ENCODE measurements at regions not wholly inside any gene's neighbourhood (a gene's known extent, or its start where the extent isn't known, plus 50 kb on each side); places are given as distances from the start of the nearest gene placed in this dataset.

DNA sequence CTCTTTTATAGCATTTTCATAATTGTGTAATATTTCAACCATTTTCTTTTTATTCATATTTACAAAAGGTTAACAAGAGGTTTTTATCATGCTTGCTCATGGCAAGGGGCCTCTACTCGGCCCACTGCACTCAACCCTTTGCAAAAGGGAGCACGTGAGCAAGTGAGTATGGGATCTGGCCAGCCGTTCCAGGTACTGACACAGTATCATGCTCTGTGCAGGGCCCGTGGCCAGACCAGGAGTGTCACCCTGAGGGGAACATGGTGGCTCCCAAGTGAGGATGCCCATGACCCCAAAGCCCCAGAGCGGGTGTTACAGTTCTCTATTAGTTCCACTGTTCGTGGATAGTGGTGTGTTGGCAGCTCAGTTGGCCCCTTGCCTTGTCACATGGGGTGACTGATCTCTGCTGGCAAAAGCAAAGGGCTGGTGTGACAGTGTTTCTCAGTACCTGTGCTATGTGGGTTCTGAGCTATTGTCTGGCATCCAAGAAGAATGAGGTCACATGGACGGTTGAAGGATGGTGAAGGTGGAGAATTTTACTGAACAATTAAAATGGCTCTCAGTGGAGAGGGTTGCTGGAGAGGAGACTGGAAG lies 777.2 kb upstream of the ADAMTS5 start:
- Histone ChIP-seq H3K4me3 (ENCODE audit: low read depth in 1 of 2, low read length in 2 of 2) (no peak overlapping the region), H3K27ac (ENCODE audit: low read length) (no peak overlapping the region), H3K36me3 (ENCODE audit: control insufficient read depth in 1 of 2, insufficient read depth in 2 of 2, low read length in 2 of 2) (no peaks in the 10 kb centered on the region), H3K9me3 (ENCODE audit: control insufficient read depth in 1 of 2, low read length in 2 of 2) (no peaks in the 10 kb centered on the region), H3K27me3 (ENCODE audit: low read depth, low read length) (no peaks in the 10 kb centered on the region), H3K4me1 (ENCODE audit: control insufficient read depth in 1 of 2, insufficient read depth in 2 of 2, low read length in 2 of 2) (peaks cover 5 to 8% of the 10 kb centered on the region in 2 donors)

DNA sequence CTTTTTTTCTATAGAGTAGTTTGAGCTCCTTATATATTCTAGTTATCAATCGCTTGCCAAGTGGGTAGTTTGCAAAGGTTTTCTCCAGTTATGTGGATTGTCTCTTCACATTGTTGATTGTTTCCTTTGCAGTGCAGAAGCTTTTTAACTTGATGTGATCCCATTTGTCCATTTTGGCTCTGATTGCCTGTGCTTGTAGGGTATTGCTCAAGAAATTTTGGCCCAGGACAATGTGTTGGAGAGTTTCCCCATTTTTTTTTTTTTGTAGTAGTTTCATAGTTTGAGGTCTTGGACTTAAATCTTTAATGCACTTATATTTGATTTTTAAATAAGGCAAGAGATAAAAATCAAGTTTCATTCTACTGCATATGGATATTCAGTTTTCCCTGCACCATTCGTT lies 774.8 kb upstream of the ADAMTS5 start:
- Histone ChIP-seq H3K4me3 (ENCODE audit: low read depth in 1 of 2, low read length in 2 of 2) (no peak overlapping the region), H3K36me3 (ENCODE audit: control insufficient read depth in 1 of 2, insufficient read depth in 2 of 2, low read length in 2 of 2) (no peaks in the 10 kb centered on the region), H3K4me1 (ENCODE audit: control insufficient read depth in 1 of 2, insufficient read depth in 2 of 2, low read length in 2 of 2) (peaks cover 6 to 9% of the 10 kb centered on the region in 2 donors), H3K9me3 (ENCODE audit: control insufficient read depth in 1 of 2, low read length in 2 of 2) (no peaks in the 10 kb centered on the region), H3K27ac (ENCODE audit: low read length) (no peak overlapping the region), H3K27me3 (ENCODE audit: low read depth, low read length) (no peaks in the 10 kb centered on the region)

DNA sequence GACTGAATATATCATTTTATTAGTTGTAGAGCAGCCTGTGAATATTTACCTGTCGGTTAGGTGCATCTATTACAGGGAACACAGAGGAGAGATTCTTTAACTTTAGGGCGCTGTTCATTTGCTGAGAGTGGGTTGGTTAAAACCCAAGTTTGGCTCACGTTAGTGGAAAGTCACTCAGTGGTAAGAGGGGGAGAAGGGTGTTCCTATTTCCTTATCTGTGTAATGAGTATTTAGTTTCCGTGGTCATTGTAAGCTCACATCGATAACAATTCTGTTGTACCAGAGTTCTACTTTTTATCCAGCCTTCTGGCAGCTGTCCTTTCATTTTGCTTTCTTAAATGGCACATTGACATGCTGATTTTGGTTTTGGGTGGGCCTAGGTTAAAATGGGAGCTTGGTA lies 773.2 kb upstream of the ADAMTS5 start:
- Histone ChIP-seq H3K4me3 (ENCODE audit: low read depth in 1 of 2, low read length in 2 of 2) (no peak overlapping the region), H3K27ac (ENCODE audit: low read length) (no peak overlapping the region), H3K9me3 (ENCODE audit: control insufficient read depth in 1 of 2, low read length in 2 of 2) (no peaks in the 10 kb centered on the region), H3K36me3 (ENCODE audit: control insufficient read depth in 1 of 2, insufficient read depth in 2 of 2, low read length in 2 of 2) (no peaks in the 10 kb centered on the region), H3K27me3 (ENCODE audit: low read depth, low read length) (no peaks in the 10 kb centered on the region), H3K4me1 (ENCODE audit: control insufficient read depth in 1 of 2, insufficient read depth in 2 of 2, low read length in 2 of 2) (peaks cover 6 to 9% of the 10 kb centered on the region in 2 donors)

GRCh38 chr21:27739187-27739586 lies 772.3 kb upstream of the ADAMTS5 start:
- Histone ChIP-seq H3K27ac (ENCODE audit: low read length) (no peak overlapping the region), H3K4me3 (ENCODE audit: low read depth in 1 of 2, low read length in 2 of 2) (no peak overlapping the region), H3K27me3 (ENCODE audit: low read depth, low read length) (no peaks in the 10 kb centered on the region), H3K9me3 (ENCODE audit: control insufficient read depth in 1 of 2, low read length in 2 of 2) (no peaks in the 10 kb centered on the region), H3K4me1 (ENCODE audit: control insufficient read depth in 1 of 2, insufficient read depth in 2 of 2, low read length in 2 of 2) (peaks cover 6 to 9% of the 10 kb centered on the region in 2 donors), H3K36me3 (ENCODE audit: control insufficient read depth in 1 of 2, insufficient read depth in 2 of 2, low read length in 2 of 2) (no peaks in the 10 kb centered on the region)

DNA sequence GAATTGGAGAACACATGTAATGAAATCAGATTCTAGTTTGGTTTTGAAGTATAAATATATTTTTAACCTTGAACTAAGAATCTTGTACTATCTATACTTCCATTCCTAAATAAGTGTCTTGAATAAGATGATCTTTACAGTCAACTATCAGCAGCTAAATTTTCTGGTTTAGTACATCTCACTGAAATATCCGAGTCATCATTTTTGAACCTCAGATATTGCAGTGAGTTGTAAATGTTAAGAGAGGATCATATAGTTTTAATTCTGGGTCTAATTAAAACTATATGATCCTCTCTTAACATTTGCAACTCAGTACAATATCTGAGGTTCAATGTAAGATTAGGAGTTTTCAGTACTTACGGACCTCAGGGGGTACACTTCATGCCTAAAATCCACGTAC lies 768.8 kb upstream of the ADAMTS5 start:
- Histone ChIP-seq H3K9me3 (ENCODE audit: control insufficient read depth in 1 of 2, low read length in 2 of 2) (no peaks in the 10 kb centered on the region), H3K4me1 (ENCODE audit: control insufficient read depth in 1 of 2, insufficient read depth in 2 of 2, low read length in 2 of 2) (peaks cover 6 to 9% of the 10 kb centered on the region in 2 donors), H3K27me3 (ENCODE audit: low read depth, low read length) (no peaks in the 10 kb centered on the region), H3K36me3 (ENCODE audit: control insufficient read depth in 1 of 2, insufficient read depth in 2 of 2, low read length in 2 of 2) (no peaks in the 10 kb centered on the region), H3K27ac (ENCODE audit: low read length) (no peak overlapping the region), H3K4me3 (ENCODE audit: low read depth in 1 of 2, low read length in 2 of 2) (no peak overlapping the region)

DNA sequence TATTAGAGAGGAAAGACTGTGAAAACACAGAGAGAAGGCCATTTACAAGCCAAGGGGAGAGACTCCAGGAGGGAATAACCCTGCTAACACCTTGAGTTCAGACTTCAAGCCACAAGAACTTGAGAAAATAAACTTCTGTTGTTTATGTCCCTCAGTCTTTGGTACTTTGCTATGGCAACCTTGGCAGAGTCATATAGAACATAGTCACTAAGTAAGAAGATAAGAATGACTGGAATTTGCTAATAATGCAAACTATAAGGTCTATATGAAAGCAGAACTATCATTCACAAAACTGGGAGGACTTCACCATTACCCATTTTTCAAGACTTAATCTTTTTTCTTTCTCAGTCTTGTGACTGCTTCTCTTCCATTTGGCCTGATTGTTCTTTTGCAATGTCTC lies 767.3 kb upstream of the ADAMTS5 start:
- H3K27ac ChIP-seq (ENCODE audit: low read length), result no peak overlapping the region
- H3K4me3 ChIP-seq (ENCODE audit: low read depth in 1 of 2, low read length in 2 of 2), result no peak overlapping the region
- H3K36me3 ChIP-seq (ENCODE audit: control insufficient read depth in 1 of 2, insufficient read depth in 2 of 2, low read length in 2 of 2), result no peaks in the 10 kb centered on the region
- no peaks in the 10 kb centered on the region for H3K27me3 ChIP-seq (ENCODE audit: low read depth, low read length)
- H3K4me1 ChIP-seq (ENCODE audit: control insufficient read depth in 1 of 2, insufficient read depth in 2 of 2, low read length in 2 of 2), result peaks cover 2% of the 10 kb centered on the region in 2 donors
- H3K9me3 ChIP-seq (ENCODE audit: control insufficient read depth in 1 of 2, low read length in 2 of 2), result no peaks in the 10 kb centered on the region

DNA sequence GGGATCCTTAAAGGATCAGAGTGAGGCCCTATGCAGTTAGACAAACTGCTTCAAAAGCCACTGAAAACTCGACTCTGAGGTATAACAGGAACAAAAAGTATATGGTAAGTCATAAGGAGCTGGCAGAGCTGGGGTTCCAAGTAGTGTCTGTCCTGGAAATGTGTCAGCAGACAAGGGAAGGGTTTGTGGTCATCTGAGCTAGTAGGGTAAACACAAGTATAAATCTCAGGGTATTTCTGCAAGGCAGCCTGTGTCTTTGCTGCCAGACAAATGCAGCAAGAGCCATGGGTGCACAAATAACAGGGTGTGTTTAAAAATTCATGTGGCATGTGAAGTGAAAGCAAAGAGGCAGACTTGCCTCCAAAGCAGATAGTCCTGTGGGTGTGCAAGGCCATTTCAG lies 759.0 kb upstream of the ADAMTS5 start:
- no peak overlapping the region for H3K4me3 ChIP-seq (ENCODE audit: low read depth in 1 of 2, low read length in 2 of 2)
- H3K27me3 ChIP-seq (ENCODE audit: low read depth, low read length), result no peaks in the 10 kb centered on the region
- no peaks in the 10 kb centered on the region for H3K36me3 ChIP-seq (ENCODE audit: control insufficient read depth in 1 of 2, insufficient read depth in 2 of 2, low read length in 2 of 2)
- H3K27ac ChIP-seq (ENCODE audit: low read length), result no peak overlapping the region
- no peaks in the 10 kb centered on the region for H3K9me3 ChIP-seq (ENCODE audit: control insufficient read depth in 1 of 2, low read length in 2 of 2)
- no peaks in the 10 kb centered on the region for H3K4me1 ChIP-seq (ENCODE audit: control insufficient read depth in 1 of 2, insufficient read depth in 2 of 2, low read length in 2 of 2)

GRCh38 chr21:27722095-27722494 lies 755.2 kb upstream of the ADAMTS5 start:
- H3K36me3 ChIP-seq (ENCODE audit: control insufficient read depth in 1 of 2, insufficient read depth in 2 of 2, low read length in 2 of 2), result no peaks in the 10 kb centered on the region
- no peaks in the 10 kb centered on the region for H3K27me3 ChIP-seq (ENCODE audit: low read depth, low read length)
- no peak overlapping the region for H3K27ac ChIP-seq (ENCODE audit: low read length)
- no peaks in the 10 kb centered on the region for H3K4me1 ChIP-seq (ENCODE audit: control insufficient read depth in 1 of 2, insufficient read depth in 2 of 2, low read length in 2 of 2)
- no peak overlapping the region for H3K4me3 ChIP-seq (ENCODE audit: low read depth in 1 of 2, low read length in 2 of 2)
- no peaks in the 10 kb centered on the region for H3K9me3 ChIP-seq (ENCODE audit: control insufficient read depth in 1 of 2, low read length in 2 of 2)

GRCh38 chr21:27721675-27722074 lies 754.8 kb upstream of the ADAMTS5 start:
- H3K9me3 ChIP-seq (ENCODE audit: control insufficient read depth in 1 of 2, low read length in 2 of 2), result no peaks in the 10 kb centered on the region
- H3K27me3 ChIP-seq (ENCODE audit: low read depth, low read length), result no peaks in the 10 kb centered on the region
- H3K27ac ChIP-seq (ENCODE audit: low read length), result no peak overlapping the region
- no peak overlapping the region for H3K4me3 ChIP-seq (ENCODE audit: low read depth in 1 of 2, low read length in 2 of 2)
- no peaks in the 10 kb centered on the region for H3K36me3 ChIP-seq (ENCODE audit: control insufficient read depth in 1 of 2, insufficient read depth in 2 of 2, low read length in 2 of 2)
- no peaks in the 10 kb centered on the region for H3K4me1 ChIP-seq (ENCODE audit: control insufficient read depth in 1 of 2, insufficient read depth in 2 of 2, low read length in 2 of 2)

DNA sequence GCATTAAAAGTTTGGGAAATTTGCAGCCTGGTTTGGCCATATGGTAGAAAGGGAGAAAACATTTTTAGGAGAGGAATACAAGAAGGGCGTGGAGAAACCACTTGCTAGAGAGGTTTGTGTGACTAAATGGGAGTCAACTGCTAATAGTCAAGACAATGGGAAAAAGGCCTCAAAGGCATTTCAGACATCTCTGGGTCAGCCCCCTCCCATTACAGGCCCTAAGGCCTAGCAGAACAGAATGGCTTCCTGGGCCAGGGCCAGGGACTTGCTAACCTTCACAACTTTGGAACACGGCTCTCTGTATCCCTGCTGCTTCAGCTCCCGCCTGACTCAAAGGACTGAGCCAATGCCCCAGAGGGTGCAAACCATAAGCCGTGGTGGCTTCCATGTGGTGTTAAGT lies 752.3 kb upstream of the ADAMTS5 start:
- Histone ChIP-seq H3K4me1 (ENCODE audit: control insufficient read depth in 1 of 2, insufficient read depth in 2 of 2, low read length in 2 of 2) (no peaks in the 10 kb centered on the region), H3K36me3 (ENCODE audit: control insufficient read depth in 1 of 2, insufficient read depth in 2 of 2, low read length in 2 of 2) (no peaks in the 10 kb centered on the region), H3K4me3 (ENCODE audit: low read depth in 1 of 2, low read length in 2 of 2) (no peak overlapping the region), H3K27me3 (ENCODE audit: low read depth, low read length) (no peaks in the 10 kb centered on the region), H3K9me3 (ENCODE audit: control insufficient read depth in 1 of 2, low read length in 2 of 2) (no peaks in the 10 kb centered on the region), H3K27ac (ENCODE audit: low read length) (no peak overlapping the region)

DNA sequence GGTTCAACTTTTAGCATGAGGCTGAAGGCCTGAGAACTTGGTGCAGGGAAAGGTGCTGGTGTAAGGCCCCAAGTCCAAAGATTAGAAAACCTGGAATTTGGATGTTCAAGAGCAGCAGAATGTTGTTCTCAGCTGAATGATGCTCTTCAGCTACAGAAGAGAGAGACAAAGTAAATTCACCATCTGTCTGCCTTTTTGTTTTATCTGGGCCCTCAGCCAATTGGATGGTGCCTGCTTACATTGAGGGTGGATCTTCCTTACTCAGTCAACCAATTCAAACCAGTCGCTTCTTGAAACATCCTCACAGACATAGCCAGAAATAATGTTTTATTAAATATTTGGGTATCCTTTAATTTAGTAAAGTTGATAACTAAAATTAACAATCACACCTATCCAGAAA lies 748.2 kb upstream of the ADAMTS5 start:
- no peaks in the 10 kb centered on the region for H3K36me3 ChIP-seq (ENCODE audit: control insufficient read depth in 1 of 2, insufficient read depth in 2 of 2, low read length in 2 of 2)
- H3K27ac ChIP-seq (ENCODE audit: low read length), result no peak overlapping the region
- no peaks in the 10 kb centered on the region for H3K27me3 ChIP-seq (ENCODE audit: low read depth, low read length)
- no peak overlapping the region for H3K4me3 ChIP-seq (ENCODE audit: low read depth in 1 of 2, low read length in 2 of 2)
- peaks cover 0 to 5% of the 10 kb centered on the region in 2 donors for H3K4me1 ChIP-seq (ENCODE audit: control insufficient read depth in 1 of 2, insufficient read depth in 2 of 2, low read length in 2 of 2)
- no peaks in the 10 kb centered on the region for H3K9me3 ChIP-seq (ENCODE audit: control insufficient read depth in 1 of 2, low read length in 2 of 2)

All from muscle layer of duodenum (tissue), 2 donors.